Astrocyte (in vitro differentiated cells and primary cell): ENCODE measurements at regions not wholly inside any gene's neighbourhood (a gene's known extent, or its start where the extent isn't known, plus 50 kb on each side); places are given as distances from the start of the nearest gene placed in this dataset.

Source experiments
- DNase-seq: peaks from one replicate; pipeline ENCODE4 v3.0.0-alpha.2; 2010; ENCODE audit warnings: low read depth
- FAIRE-seq: peaks from 2 replicates; lab custom pipeline; 2011; peaks lifted over from hg19 to GRCh38; lab: Jason Lieb, UNC
- H2AFZ ChIP-seq: 2 replicates; pipeline ENCODE4 v1.6.0; 2012; ENCODE audit warnings: low read depth, low read length, inconsistent platforms
- H3K27ac ChIP-seq: 2 replicates; pipeline ENCODE4 v1.5.1; 2011; ENCODE audit warnings: low read depth, low read length, inconsistent platforms
- H3K27me3 ChIP-seq: 2 replicates; pipeline ENCODE4 v1.6.0; 2011; ENCODE audit warnings: low read length, inconsistent platforms; ENCODE audit not compliant: insufficient read depth
- H3K36me3 ChIP-seq: 2 replicates; pipeline ENCODE4 v1.5.1; 2011; ENCODE audit warnings: low read length, inconsistent platforms; ENCODE audit not compliant: insufficient read depth
- H3K4me1 ChIP-seq: 2 replicates; pipeline ENCODE4 v1.5.1; 2011; ENCODE audit warnings: low read length, inconsistent platforms; ENCODE audit not compliant: insufficient read depth
- H3K4me2 ChIP-seq: 2 replicates; pipeline ENCODE4 v1.6.0; 2012; ENCODE audit warnings: low read length, inconsistent platforms
- H3K4me3 ChIP-seq: 2 replicates; pipeline ENCODE4 v1.5.1; 2011; ENCODE audit warnings: low read depth, mild to moderate bottlenecking, low read length, inconsistent platforms; ENCODE audit not compliant: insufficient read depth
- H3K79me2 ChIP-seq: 2 replicates; pipeline ENCODE4 v1.6.0; 2012; ENCODE audit warnings: mild to moderate bottlenecking, low read length, inconsistent platforms; ENCODE audit not compliant: insufficient read depth
- H3K9ac ChIP-seq: 2 replicates; pipeline ENCODE4 v1.6.0; 2012; ENCODE audit warnings: mild to moderate bottlenecking, low read length, inconsistent platforms
- H3K9me3 ChIP-seq: 2 replicates; pipeline ENCODE4 v1.5.1; 2012; ENCODE audit warnings: low read depth, mild to moderate bottlenecking, low read length, inconsistent platforms; ENCODE audit not compliant: insufficient read depth
- H4K20me1 ChIP-seq: 2 replicates; pipeline ENCODE4 v1.6.0; 2012; ENCODE audit warnings: low read length, inconsistent platforms; ENCODE audit not compliant: insufficient read depth
- H3K27ac Mint-ChIP-seq: one replicate; pipeline ENCODE4 v1.8.0; 2021; ENCODE audit warnings: mild to moderate bottlenecking, mixed read lengths; ENCODE audit not compliant: unreplicated experiment
- H3K27me3 Mint-ChIP-seq: one replicate; pipeline ENCODE4 v1.8.0; 2021; ENCODE audit warnings: low read depth, mixed read lengths; ENCODE audit not compliant: unreplicated experiment
- H3K36me3 Mint-ChIP-seq: one replicate; pipeline ENCODE4 v1.8.0; 2021; ENCODE audit warnings: low read depth, mixed read lengths; ENCODE audit not compliant: unreplicated experiment
- H3K4me1 Mint-ChIP-seq: one replicate; pipeline ENCODE4 v1.8.0; 2021; ENCODE audit warnings: low read depth, mixed read lengths; ENCODE audit not compliant: unreplicated experiment
- H3K4me3 Mint-ChIP-seq: one replicate; pipeline ENCODE4 v1.8.0; 2021; ENCODE audit warnings: mild to moderate bottlenecking, moderate library complexity, mixed read lengths; ENCODE audit not compliant: unreplicated experiment
- H3K9me3 Mint-ChIP-seq: one replicate; pipeline ENCODE4 v1.8.0; 2021; ENCODE audit warnings: mild to moderate bottlenecking, mixed read lengths; ENCODE audit not compliant: unreplicated experiment
- CTCF ChIP-seq: IDR thresholded peaks from 2 replicates; pipeline ENCODE4 v1.5.1; 2011; ENCODE audit warnings: low read depth, mild to moderate bottlenecking, inconsistent platforms, low read length, moderate library complexity; ENCODE audit not compliant: insufficient read depth
- EZH2 ChIP-seq: IDR thresholded peaks from 2 replicates; pipeline ENCODE4 v1.6.1; 2012; ENCODE audit warnings: mild to moderate bottlenecking, low read length, inconsistent platforms; ENCODE audit not compliant: insufficient read depth

DNA sequence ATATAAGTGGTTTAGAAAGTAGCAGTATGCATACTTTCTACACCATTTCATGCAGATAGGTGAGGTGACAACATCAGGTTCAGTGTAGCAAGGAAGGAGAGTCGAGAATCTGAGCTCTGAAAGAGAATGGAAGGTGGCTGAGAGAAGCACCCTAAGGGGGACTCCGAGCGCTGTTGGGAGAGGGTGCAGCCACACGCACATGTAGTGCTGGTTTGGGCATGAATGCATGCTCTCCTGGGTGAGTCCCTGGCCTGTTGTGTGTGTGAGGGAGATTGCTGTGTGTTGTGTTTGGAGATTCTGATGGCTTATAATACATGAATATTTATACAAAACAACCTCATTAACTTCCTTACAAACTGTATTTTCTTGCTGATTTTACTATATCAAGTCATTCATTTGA is 180.3 kb upstream of the LRIG3 start:
- TF ChIP-seq CTCF (no peak), EZH2 (no peak)
- Histone ChIP-seq H3K4me3 (no peak overlapping the region), H3K9me3 (no peaks in the 10 kb centered on the region), H3K27ac (no peak overlapping the region), H3K79me2 (no peaks in the 10 kb centered on the region), H3K36me3 (no peaks in the 10 kb centered on the region), H3K4me1 (no peaks in the 10 kb centered on the region), H3K4me2 (no peak overlapping the region), H2AFZ (no peak overlapping the region), H3K27me3 (no peaks in the 10 kb centered on the region), H4K20me1 (no peaks in the 10 kb centered on the region), H3K9ac (no peak overlapping the region)
- Mint-ChIP-seq H3K36me3 (no peaks in the 10 kb centered on the region), H3K27me3 (no peaks in the 10 kb centered on the region), H3K27ac (no peak overlapping the region), H3K4me1 (no peaks in the 10 kb centered on the region), H3K9me3 (no peaks in the 10 kb centered on the region), H3K4me3 (no peak overlapping the region)
- DNase-seq = no peak
- no peak for FAIRE-seq

DNA sequence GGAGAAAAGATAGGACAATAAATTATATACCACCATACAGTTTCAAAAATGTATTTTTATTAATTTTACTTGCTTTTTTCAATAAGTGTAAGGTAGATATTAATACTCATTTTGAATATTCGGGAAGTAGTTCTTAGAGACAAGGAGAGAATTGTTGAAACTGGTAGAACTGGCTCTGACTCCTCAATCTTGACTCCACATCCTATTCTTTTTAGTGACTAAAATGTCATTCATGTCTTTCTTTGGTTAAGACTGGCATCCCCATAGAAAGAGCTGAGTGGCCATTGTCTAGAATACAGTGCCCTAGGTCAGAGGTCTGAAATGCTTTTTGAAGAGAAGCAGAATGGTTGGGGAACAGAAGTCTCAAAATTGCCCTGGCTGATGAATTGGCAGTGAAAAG is 177.6 kb upstream of the LRIG3 start:
- Histone ChIP-seq H4K20me1 (no peaks in the 10 kb centered on the region), H3K79me2 (no peaks in the 10 kb centered on the region), H2AFZ (no peak overlapping the region), H3K4me2 (no peak overlapping the region), H3K9ac (no peak overlapping the region), H3K27ac (no peak overlapping the region), H3K4me1 (no peaks in the 10 kb centered on the region), H3K4me3 (no peak overlapping the region), H3K27me3 (no peaks in the 10 kb centered on the region), H3K9me3 (no peaks in the 10 kb centered on the region), H3K36me3 (no peaks in the 10 kb centered on the region)
- H3K27ac Mint-ChIP-seq = no peak overlapping the region
- no peaks in the 10 kb centered on the region for H3K4me1 Mint-ChIP-seq
- H3K4me3 Mint-ChIP-seq = no peak overlapping the region
- H3K27me3 Mint-ChIP-seq = no peaks in the 10 kb centered on the region
- no peak for TF ChIP-seq CTCF
- TF ChIP-seq EZH2 = no peak
- DNase-seq (no peak), FAIRE-seq (no peak)
- H3K9me3 Mint-ChIP-seq = no peaks in the 10 kb centered on the region
- no peaks in the 10 kb centered on the region for H3K36me3 Mint-ChIP-seq

GRCh38 chr12:59096246-59096645 is 175.9 kb upstream of the LRIG3 start:
- DNase-seq (no peak), FAIRE-seq (no peak)
- Mint-ChIP-seq H3K27me3 (no peaks in the 10 kb centered on the region), H3K4me3 (no peak overlapping the region), H3K9me3 (no peaks in the 10 kb centered on the region), H3K36me3 (no peaks in the 10 kb centered on the region), H3K27ac (no peak overlapping the region), H3K4me1 (peaks cover 2% of the 10 kb centered on the region)
- Histone ChIP-seq H3K27me3 (no peaks in the 10 kb centered on the region), H3K4me3 (no peak overlapping the region), H3K79me2 (no peaks in the 10 kb centered on the region), H3K4me2 (no peak overlapping the region), H3K9me3 (no peaks in the 10 kb centered on the region), H4K20me1 (no peaks in the 10 kb centered on the region), H3K36me3 (no peaks in the 10 kb centered on the region), H3K4me1 (no peaks in the 10 kb centered on the region), H2AFZ (no peak overlapping the region), H3K9ac (no peak overlapping the region), H3K27ac (no peak overlapping the region)
- TF ChIP-seq CTCF = no peak
- no peak for TF ChIP-seq EZH2
